Amygdala (tissue), 56 donors: ENCODE measurements at regions not wholly inside any gene's neighbourhood (a gene's known extent, or its start where the extent isn't known, plus 50 kb on each side); places are given as distances from the start of the nearest gene placed in this dataset.
A peak's percentile ranks its signal among the peaks of the same experiment; 100 is the strongest.
"Not testable (repeated sequence)": the region's sequence is repeated elsewhere in the genome, so short reads cannot be mapped to it uniquely, and the experiment has no call there.

Experiments used
- DNase-seq, 56 donors: peaks; one replicate each; lab custom pipeline; 2025; lab: John Stamatoyannopoulos, UW

DNA sequence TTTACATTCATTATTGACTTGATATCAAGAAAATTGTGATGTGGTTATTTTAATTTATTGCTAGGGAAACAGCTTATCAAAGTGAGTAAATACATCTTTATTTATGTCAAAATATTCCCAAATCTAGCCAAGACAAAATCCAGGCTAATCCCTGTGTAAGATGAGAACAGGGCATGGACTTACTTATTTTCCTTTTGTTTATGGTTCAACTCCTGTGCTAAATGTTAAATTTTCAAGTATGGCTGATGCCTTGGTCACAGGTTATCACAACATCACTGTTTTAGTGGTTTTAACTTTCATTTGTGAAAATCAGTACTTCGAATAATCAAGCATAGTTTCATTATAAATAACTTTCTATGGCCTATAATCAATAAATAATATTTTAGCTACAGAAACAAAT, 657.0 kb upstream of the SYT4 start:
- DNase-seq: no peak

DNA sequence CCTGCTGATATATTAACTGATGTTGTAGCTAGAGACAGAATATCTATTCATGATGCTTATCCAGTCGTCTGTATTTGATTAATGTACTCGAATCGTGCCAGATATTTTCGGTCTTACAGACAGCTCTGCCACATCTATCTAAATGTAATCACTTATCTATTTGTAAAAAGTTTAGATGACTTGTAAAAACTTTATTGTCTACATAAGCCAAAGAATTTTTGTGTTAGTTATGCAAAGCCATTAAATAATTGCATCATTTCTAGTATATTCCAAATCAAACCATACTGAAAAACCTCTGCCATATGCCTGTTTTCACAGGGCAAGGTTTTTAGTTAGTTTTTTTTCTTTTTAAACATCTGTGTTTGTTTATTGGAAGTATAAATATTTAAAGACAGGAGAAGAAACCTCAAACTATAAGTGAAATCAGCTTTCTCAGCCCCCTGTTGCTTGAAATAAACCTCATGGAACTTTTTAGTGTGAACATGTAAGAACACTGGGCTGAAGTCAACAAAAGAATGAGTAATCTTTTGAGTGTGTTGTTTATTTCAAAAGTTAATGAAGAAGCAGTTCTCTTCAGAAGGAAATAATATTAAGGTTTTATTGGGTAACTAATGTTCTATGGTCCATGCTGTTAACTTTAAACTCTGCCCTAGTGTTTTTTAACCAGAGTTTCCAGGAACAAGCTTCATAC, 657.6 kb upstream of the SYT4 start:
- DNase-seq: no peak

DNA sequence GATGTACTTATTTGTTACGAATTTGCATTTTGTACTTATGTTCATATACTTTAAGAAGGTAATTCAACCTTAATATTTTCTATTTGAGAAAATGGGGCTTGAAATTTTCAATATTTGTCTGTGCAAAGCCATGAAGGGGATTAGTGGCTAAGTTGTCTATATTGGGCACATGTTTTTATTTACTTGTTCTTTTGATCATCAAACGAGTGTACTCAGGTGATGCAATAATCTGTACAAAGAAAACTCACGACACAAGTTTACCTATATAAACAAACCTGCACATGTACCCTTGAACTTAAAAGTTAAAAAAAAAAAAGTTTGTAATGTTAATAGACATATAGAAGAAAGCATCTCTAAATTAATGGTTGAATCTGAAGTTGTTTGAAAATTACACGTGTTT, 658.9 kb upstream of the SYT4 start:
- DNase-seq: no peak

DNA sequence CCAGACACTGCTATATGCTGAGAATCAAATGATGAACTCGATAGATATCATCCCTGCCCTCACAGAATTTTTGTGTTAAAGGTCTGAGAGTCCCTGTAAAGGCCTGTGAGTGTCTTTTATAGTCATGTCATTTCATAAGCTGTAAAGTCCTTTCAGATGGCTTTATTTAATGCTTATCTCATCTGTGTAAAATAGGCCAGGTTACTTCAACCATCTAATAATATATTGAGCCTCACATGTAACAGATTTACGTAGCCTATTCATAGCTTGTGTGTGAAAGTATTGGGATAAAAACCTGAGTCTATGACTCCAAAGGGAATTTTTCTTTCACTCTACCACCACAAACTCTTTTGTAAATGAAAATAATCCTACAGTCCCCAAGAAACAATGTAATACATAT, 672.0 kb upstream of the SYT4 start:
- DNase-seq: no peak

DNA sequence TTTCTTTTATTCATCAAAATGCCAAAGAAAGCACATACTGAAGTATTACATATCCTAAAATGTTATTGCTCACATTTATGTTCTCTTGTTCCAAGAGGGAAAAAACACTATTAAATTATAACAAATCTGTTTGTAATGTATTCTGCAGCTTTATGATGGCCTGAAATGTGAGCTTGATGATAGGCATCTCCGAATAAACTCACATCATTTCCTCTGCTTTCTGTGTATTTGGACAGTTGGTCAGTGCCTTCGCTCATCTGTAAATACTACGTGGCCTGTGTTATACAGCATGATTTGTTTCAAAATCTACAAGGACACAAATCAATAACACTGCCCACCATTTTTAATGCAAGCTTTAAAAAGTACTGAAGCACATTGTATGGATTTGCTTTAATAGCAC, 672.8 kb upstream of the SYT4 start:
- DNase-seq: no peak

DNA sequence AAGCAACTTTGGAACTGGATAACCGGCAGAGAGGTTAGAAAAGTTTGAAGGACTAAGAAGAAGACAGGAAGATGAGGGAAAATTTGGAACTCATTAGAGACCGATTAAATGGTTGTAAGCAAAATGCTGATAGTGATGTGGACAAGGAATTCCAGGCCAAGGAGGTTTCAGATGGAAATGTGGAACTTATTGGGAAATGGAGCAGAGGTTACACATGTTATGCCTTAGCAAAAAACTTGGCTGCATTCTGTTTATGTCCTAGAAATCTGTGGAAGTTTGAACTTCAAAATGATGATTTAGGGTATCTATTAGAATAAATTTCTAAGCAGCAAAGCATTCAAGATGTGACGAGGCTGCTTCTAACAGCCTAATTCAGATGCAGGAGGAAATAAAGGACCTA, 675.1 kb upstream of the SYT4 start:
- no peak for DNase-seq

DNA sequence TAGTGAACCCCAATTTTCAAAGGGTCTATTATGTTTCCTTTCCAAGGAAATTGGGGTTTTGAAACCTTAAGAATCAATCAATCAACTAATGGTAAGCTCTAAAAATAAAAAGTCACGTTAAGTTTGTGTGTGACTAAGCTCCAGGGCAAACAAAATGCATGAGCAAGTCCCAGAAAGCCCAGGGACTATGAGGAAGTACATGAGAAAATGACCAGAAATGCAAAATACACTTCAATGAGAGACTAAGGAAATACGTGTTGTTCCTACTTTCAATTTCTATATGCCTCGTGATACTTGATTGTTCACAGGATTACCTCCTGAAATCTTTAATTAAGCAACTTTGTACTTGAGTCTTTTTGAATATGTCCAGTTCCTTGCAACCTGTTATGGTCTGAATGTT, 684.4 kb upstream of the SYT4 start:
- DNase-seq: no peak

DNA sequence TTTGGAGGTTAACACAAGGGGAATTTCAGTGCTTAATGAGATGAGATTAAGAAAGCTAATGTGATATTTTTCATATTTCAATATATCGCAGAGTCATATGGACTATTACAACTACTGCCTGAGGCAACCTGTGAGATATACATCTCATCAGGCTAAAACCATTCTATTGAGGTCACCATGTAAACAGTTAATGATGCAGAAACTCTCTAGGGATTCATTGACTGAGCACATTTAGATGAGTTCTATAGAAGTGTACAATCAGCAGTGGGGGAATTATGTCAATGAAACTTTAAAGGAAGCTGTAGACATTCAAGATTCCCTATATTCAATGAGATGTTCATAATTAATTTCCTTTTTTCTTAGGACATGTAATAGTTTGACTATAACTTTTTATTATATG, 687.4 kb upstream of the SYT4 start:
- DNase-seq: no peak

DNA sequence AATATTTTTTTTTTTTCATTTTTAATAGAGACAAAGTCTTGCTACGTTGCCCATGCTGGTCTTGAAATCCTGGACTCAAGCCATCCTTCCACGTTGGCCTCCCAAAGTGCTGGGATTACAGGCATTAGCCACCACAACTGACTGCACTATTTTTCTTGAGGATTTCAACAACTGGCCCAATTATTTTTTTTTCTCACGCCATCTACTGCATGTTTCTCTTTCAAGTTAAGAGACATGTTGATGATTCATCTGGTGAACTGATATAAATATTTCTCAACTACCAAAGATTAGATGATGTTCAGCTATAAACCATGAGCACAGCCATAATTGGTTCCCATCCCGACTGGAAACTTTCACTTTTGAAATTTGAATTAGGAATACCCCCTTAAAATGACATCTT, 688.4 kb upstream of the SYT4 start:
- DNase-seq: no peak

DNA sequence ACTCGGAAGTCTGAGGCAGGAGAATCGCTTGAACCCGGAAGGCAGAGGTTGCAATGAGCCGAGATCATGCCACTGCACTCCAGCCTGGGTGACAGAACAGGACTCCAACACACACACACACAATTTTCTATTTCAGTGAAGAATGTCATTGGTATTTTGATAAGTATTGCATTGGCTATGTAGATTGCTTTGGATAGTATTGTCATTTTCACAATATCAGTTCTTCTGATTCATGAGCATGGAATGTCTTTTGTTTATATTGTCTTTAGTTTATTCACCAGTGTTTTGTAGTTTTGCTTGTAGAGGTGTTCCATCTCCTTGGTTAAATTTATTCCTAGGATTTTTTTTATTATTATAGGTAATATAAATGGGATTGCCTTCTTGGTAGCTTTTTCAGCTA, 693.4 kb upstream of the SYT4 start:
- no peak for DNase-seq

DNA sequence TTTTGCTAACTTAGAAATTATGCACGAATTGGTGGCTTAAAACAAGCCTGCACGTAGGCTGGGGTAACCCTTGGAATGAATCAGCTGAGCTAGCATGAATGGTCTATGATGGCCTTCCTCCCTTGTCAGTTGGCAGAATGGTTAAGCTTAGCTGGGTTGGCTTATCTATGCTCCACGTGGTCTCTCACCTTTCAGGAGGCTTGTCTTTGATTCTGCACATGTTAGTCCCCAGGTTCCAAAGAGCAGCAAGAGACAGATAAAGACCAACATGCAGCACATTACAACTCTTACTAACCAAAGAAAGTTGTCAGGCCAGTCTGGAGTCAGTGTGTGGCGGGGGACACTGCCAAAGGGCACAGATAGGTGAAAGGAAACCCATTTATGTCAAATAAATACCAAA, 700.9 kb upstream of the SYT4 start:
- no peak for DNase-seq

DNA sequence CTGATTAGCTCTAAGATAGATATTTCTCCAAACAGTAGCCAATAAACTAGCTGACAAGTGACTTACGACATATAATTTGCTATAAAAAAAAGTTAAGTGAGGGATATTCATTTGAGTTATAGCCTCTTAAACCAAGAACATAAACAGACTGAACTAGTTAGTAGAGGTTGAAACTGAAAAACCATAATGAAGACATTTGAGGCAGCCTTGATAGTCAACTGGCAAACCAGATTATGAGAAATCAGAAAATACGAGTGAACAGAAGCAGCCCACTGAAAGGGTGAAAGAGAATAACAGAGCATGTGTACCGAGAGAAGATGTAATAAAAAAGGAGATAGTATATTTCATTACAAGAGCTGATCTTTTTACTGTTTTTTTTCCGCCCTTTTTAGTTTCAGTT, 698.1 kb upstream of the SETBP1 start:
- DNase-seq: no peak

DNA sequence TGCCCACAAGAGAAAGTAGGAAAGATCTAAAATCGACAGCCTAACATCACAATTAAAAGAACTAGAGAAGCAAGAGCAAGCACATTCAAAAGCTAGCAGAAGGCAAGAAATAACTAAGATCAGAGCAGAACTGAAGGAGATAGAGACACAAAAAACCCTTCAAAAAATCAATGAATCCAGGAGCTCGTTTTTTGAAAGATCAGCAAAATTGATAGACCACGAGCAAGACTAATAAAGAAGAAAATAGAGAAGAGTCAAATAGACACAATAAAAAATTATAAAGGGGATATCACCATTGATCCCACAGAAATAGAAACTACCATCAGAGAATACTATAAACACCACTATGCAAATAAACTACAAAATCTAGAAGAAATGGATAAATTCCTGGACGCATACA, 693.6 kb upstream of the SETBP1 start:
- DNase-seq: not testable (repeated sequence)

DNA sequence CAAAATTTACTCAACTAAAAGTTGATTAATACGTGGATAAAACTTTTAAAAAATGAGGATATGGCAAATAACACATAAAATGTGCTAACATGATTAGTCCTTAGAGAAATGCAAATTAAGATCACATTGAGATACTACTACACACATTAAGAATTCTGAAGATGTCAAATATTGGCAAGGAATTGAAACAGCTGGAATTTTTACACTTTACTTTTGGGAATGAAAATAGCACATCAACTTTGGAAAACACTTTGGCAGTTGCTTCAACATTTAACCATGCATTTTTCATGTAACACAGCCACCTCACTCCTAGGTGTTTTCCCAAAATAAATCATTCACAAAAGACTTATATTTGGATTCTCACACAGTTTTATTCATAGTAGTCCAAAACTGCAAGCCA, 687.9 kb upstream of the SETBP1 start:
- DNase-seq: no peak

DNA sequence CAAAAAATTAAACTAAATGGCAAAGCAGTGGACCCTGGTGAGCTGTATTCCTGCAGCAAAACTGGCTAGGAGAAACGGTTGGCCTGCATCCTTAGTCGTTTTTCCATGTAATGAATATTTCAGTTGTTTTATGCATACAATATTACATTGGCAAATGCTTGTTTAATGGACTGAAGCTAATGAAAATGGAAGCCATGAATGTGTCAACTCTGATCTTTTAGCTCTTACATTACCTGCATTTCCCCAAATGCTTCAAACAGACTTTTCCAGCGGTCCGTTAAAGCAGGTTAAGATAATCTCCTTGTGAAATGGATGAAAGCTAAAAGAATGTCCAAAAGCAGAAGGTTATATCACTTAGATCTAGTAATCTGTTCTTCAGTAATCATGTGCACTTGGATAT, 686.3 kb upstream of the SETBP1 start:
- DNase-seq: no peak

DNA sequence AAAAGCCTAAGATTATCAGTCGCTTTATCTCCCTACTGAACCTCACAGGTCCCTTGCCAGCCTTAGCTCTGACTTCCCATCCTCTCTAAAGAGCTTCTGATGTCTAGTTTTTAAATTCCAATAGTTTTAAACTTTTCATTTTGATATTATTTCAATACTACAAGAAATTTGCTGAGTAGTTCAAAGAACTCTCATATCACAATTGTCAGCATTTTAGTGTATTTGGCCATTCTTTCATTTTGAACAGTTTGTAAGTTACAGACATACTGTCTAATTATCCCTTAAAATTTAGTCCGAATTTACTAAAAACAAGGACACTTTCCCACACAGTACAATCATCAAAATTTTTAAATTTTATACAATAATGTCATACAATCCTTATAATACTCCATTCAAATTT, 666.8 kb upstream of the SETBP1 start:
- no peak for DNase-seq

DNA sequence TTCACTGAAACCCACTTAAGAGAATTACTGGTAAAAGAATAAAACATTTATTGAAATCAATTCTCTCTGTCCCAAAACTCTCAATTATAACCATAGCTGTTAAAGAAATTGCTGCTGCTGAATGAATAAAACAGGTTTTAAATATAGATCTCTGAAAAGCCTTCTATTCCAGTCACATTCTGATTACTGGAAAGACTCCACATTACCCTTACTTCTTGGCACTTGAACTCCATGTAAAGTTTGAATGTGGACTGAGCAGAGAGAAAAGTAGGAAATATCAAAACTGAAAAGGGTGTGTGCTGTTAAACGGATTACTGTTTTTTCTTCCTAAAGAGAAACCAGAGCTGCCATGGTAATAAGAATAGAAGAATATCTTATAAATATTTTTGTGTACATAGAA, 655.3 kb upstream of the SETBP1 start:
- no peak for DNase-seq

DNA sequence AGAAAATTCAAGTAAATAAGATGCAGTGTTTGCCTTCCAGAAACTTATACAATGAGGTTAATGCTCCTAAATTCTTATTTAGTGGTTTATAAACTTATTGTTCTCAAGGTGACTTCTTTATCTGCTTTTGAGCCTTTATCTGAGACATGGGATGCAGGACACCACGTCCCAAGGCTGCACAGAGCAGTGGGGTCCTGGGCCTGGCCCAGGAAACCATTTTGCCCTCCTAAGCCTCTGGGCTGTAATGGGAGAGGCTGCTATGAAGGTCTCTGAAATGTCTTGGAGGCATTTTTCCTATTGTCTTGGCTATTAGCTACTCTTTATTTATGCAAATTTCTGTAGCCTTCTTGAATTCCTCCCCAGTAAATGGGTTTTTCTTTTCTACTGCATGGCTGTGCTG, 652.6 kb upstream of the SETBP1 start:
- no peak for DNase-seq

DNA sequence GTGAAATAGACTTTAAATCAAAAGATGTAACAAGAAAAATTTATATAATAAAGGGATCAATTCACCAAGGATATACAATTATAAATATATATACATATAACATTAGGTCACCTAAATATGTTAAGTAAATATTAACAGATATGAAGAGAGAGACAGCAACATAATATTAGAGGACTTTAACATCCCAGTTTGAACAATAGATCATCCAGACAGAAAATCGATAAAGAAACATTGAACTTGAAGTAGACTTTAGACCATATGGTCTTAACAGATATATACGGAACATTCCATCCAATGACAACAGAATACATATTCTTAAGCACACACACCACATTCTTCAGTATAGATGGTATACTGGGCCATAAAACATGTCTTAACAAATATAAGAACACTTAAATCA, 649.6 kb upstream of the SETBP1 start:
- DNase-seq: no peak

DNA sequence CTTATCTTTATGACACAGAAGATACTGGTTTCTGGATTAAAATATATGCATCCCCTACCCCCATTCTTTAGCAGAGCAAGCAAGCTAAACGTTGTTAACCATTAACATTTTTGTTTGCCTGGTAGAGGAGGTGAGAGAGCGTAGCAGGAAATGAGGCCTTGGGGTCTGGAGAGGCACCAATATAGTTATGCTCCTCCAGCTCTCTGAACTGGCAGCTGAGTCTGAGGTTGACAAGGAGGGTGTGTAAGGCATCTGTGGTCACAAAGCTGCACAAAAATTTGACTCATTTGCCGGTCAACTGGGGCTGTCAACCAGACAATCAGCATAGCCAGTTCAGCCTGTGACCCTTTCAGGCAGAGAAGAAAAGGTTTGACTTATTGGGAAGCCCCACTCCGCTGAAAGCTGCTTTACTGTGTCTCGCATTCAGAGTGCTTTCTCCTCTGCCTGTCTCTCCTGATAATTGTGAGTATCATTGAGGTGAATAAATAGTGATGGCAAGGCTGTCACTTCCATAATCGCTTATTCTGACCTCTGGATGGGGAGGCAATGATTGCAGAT, 647.5 kb upstream of the SETBP1 start:
- DNase-seq: no peak

DNA sequence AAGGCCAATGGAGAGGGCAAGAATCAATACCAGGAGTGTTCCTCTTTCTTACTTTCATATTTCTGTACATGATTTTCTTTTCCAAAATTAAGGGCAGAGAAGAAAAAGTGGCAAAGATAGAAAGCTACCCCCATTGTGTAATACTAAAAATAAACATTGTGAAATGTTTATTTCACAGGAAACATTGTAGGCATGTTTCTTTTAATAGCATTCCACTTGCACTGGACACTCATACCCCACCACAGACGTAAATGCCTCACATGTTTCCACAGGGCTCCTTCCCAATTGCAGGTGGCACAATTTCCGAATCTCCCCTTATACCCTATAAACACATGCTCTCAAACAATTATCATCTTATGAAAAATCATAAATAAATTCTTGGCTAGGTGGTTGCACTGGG, 645.1 kb upstream of the SETBP1 start:
- no peak for DNase-seq

DNA sequence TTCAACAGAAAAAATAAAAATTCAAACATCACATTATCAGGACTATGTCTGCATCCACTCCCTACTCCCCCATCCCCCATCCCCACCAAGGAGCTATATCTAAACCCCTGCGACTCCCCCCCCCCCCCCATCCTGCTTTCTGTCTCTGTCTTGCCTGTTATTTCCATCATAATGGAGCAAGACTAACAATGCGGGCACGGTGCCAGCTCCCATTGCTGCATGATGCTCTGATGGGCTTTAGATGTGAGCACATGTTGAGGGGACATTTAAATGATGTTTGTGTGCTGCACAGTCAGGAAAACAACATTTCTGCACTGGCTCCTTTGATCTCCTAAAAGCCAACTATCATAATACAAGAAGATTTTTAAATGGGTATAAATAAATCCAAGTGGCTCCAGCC, 644.2 kb upstream of the SETBP1 start:
- peak in 10 of 56 donors; percentile 0 to 57 (median 3) for DNase-seq

DNA sequence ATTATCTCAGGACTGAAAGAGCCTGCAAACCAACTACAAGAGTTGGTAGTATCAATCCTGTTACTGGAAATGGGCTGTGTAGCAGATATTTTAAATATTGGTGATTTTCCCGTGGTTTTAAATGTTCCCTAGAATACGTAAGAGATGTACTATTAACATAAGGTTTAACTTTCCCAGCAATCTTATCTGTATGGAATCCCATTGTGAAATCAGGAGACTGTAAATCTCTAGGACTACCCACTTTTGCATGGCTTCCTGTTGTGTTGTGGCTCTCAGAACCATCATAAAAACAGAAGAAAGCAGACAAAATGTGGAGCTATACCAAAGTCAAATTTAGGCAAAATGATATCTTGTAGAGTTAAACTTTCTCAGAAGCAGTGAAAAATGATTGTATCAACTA, 641.5 kb upstream of the SETBP1 start:
- DNase-seq: no peak
